H1 (cell line): ENCODE measurements at regions not wholly inside any gene's neighbourhood (a gene's known extent, or its start where the extent isn't known, plus 50 kb on each side); places are given as distances from the start of the nearest gene placed in this dataset.

Experiments
- CTCF ChIA-PET: fragments of 300-600 bp; sonication (Branson Sonifier 250); formaldehyde crosslinking; loops from one replicate; lab custom pipeline; 2021; ENCODE audit not compliant: partially characterized antibody; lab: Charles Lee
- POLR2A ChIA-PET: fragments of 300-600 bp; sonication (Branson Sonifier 250); formaldehyde crosslinking; loops from one replicate; lab custom pipeline; 2021; ENCODE audit warnings: inconsistent platforms; ENCODE audit not compliant: partially characterized antibody; lab: Charles Lee
- DNase-seq, 2 experiments: peaks; one replicate each; pipeline versions ENCODE4 v3.0.0 to v3.0.0-alpha.2; 2010 to 2022; ENCODE audit warnings: low spot score in 2 of 2, low read depth in 1 of 2, mixed read lengths in 1 of 2
- FAIRE-seq: peaks from 2 replicates; lab custom pipeline; 2011; peaks lifted over from hg19 to GRCh38; lab: Jason Lieb, UNC
- H2AFZ ChIP-seq: 2 replicates; pipeline ENCODE4 v1.8.1; 2012; ENCODE audit warnings: low read length, inconsistent platforms
- H2AK5ac ChIP-seq: 2 replicates; pipeline ENCODE4 v1.6.1; 2013; ENCODE audit warnings: low read depth, low read length
- H2BK120ac ChIP-seq: replicated peaks from 2 replicates; pipeline ENCODE3; 2013; ENCODE audit warnings: low read depth, low read length, inconsistent platforms
- H2BK12ac ChIP-seq: 2 replicates; pipeline ENCODE4 v1.6.1; 2013; ENCODE audit warnings: low read depth, low read length
- H2BK15ac ChIP-seq: 2 replicates; pipeline ENCODE4 v1.6.1; 2013; ENCODE audit warnings: low read length
- H2BK20ac ChIP-seq: 2 replicates; pipeline ENCODE4 v1.6.1; 2013; ENCODE audit warnings: low read length
- H2BK5ac ChIP-seq: 2 replicates; pipeline ENCODE4 v1.6.1; 2013; ENCODE audit warnings: low read depth, low read length
- H3K14ac ChIP-seq: 2 replicates; pipeline ENCODE4 v1.6.1; 2013; ENCODE audit warnings: inconsistent platforms; ENCODE audit not compliant: insufficient read length
- H3K18ac ChIP-seq: 2 replicates; pipeline ENCODE4 v1.6.1; 2013; ENCODE audit warnings: low read length; ENCODE audit errors: extremely low read depth
- H3K23ac ChIP-seq: 2 replicates; pipeline ENCODE4 v1.6.1; 2013; ENCODE audit warnings: inconsistent platforms; ENCODE audit not compliant: insufficient read length
- H3K23me2 ChIP-seq: 2 replicates; pipeline ENCODE4 v1.6.1; 2013; ENCODE audit warnings: low read depth, low read length
- H3K27ac ChIP-seq: 2 replicates; pipeline ENCODE4 v1.6.1; 2011; ENCODE audit warnings: low read depth, low read length, inconsistent platforms
- H3K27me3 ChIP-seq, 4 experiments: replicated peaks in 1 of 4; 1 replicate in 1 of 4; 2 replicates in 3 of 4; pipeline versions ENCODE4 v1.6.1 to v1.8.1; 2011 to 2013; ENCODE audit warnings: low read length in 3 of 4, mild to moderate bottlenecking in 3 of 4, inconsistent platforms in 2 of 4, mixed read lengths in 2 of 4, moderate library complexity in 1 of 4; ENCODE audit not compliant: control insufficient read depth in 3 of 4, insufficient read depth in 3 of 4; ENCODE audit errors: extremely low read depth in 1 of 4
- H3K36me3 ChIP-seq, 4 experiments: 2 replicates each; pipeline versions ENCODE4 v1.6.1 to v1.8.1; 2011 to 2013; ENCODE audit warnings: mild to moderate bottlenecking in 4 of 4, low read length in 3 of 4, moderate library complexity in 2 of 4, control low read depth in 1 of 4, inconsistent platforms in 1 of 4; ENCODE audit not compliant: insufficient read depth in 4 of 4, control insufficient read depth in 2 of 4
- H3K4ac ChIP-seq: replicated peaks from 2 replicates; pipeline ENCODE3; 2013; ENCODE audit warnings: low read length, low read depth, mixed read lengths, inconsistent platforms; ENCODE audit not compliant: insufficient read length
- H3K4me1 ChIP-seq, 4 experiments: replicated peaks in 1 of 4; 1 replicate in 1 of 4; 2 replicates in 3 of 4; pipeline versions ENCODE4 v1.6.1 to v1.8.1; 2011 to 2013; ENCODE audit warnings: low read length in 3 of 4, inconsistent platforms in 2 of 4, mixed read lengths in 1 of 4; ENCODE audit not compliant: insufficient read depth in 4 of 4, control insufficient read depth in 3 of 4
- H3K4me2 ChIP-seq, 2 experiments: 2 replicates each; pipeline versions ENCODE4 v1.6.1 to v1.8.1; 2011 to 2013; ENCODE audit warnings: low read depth in 2 of 2, low read length in 2 of 2, control low read depth in 1 of 2, inconsistent platforms in 1 of 2, mild to moderate bottlenecking in 1 of 2; ENCODE audit not compliant: insufficient read depth in 1 of 2
- H3K4me3 ChIP-seq, 4 experiments: fragments of 200-600, 300-600 bp in 1 of 4; sonication (generic), shearing (Covaris generic), sonication (Bioruptor Twin) in 1 of 4; 2 replicates each; pipeline versions ENCODE4 v1.5.1 to v1.8.1; 2011 to 2016; ENCODE audit warnings: low read length in 4 of 4, low read depth in 3 of 4, control low read depth in 2 of 4, inconsistent platforms in 2 of 4, mild to moderate bottlenecking in 2 of 4, mixed read lengths in 1 of 4, moderate library complexity in 1 of 4; ENCODE audit not compliant: insufficient read depth in 2 of 4; ENCODE audit errors: extremely low read depth in 1 of 4
- H3K56ac ChIP-seq: replicated peaks from 2 replicates; pipeline ENCODE3; 2013; ENCODE audit warnings: low read depth, mild to moderate bottlenecking, mixed read lengths, low read length, inconsistent platforms; ENCODE audit not compliant: insufficient read length
- H3K79me1 ChIP-seq: 2 replicates; pipeline ENCODE4 v1.6.1; 2013; ENCODE audit warnings: low read depth, low read length, control low read depth
- H3K79me2 ChIP-seq, 2 experiments: 2 replicates each; pipeline versions ENCODE4 v1.6.1 to v1.8.1; 2012 to 2013; ENCODE audit warnings: low read length in 2 of 2, mild to moderate bottlenecking in 2 of 2, inconsistent platforms in 1 of 2; ENCODE audit not compliant: insufficient read depth in 2 of 2, control insufficient read depth in 1 of 2
- H3K9ac ChIP-seq, 4 experiments: replicated peaks in 1 of 4; 1 replicate in 1 of 4; 2 replicates in 3 of 4; pipeline versions ENCODE4 v1.6.1 to v1.8.1; 2011 to 2013; ENCODE audit warnings: low read depth in 3 of 4, low read length in 3 of 4, control low read depth in 2 of 4, mild to moderate bottlenecking in 2 of 4, moderate library complexity in 2 of 4, inconsistent platforms in 1 of 4; ENCODE audit errors: extremely low read depth in 1 of 4
- H3K9me3 ChIP-seq, 2 experiments: 2 replicates each; pipeline versions ENCODE4 v1.6.1 to v1.8.1; 2012 to 2013; ENCODE audit warnings: mild to moderate bottlenecking in 2 of 2, moderate library complexity in 2 of 2, control low read depth in 1 of 2, inconsistent platforms in 1 of 2, low read depth in 1 of 2, low read length in 1 of 2, mixed read lengths in 1 of 2; ENCODE audit not compliant: insufficient read depth in 2 of 2
- H4K20me1 ChIP-seq, 2 experiments: replicated peaks in 1 of 2; 2 replicates each; pipeline versions ENCODE3 to v1.8.1; 2011 to 2013; ENCODE audit warnings: inconsistent platforms in 2 of 2, low read length in 2 of 2, mild to moderate bottlenecking in 1 of 2; ENCODE audit not compliant: insufficient read depth in 2 of 2, control insufficient read depth in 1 of 2
- H4K5ac ChIP-seq: 2 replicates; pipeline ENCODE4 v1.6.1; 2013; ENCODE audit warnings: low read length, low read depth, mixed read lengths, inconsistent platforms; ENCODE audit not compliant: insufficient read length
- H4K8ac ChIP-seq: 2 replicates; pipeline ENCODE4 v1.8.0; 2013; ENCODE audit warnings: mild to moderate bottlenecking, moderate library complexity, low read length, inconsistent platforms; ENCODE audit not compliant: insufficient read depth; ENCODE audit errors: extremely low read depth
- H4K91ac ChIP-seq: replicated peaks from 2 replicates; pipeline ENCODE3; 2013; ENCODE audit warnings: low read length, mixed read lengths, inconsistent platforms; ENCODE audit not compliant: insufficient read length
- ASH2L ChIP-seq: fragments of 200-600, 300-600 bp; sonication (generic); IDR thresholded peaks from one replicate; pipeline ENCODE4 v1.7.1; 2017; ENCODE audit warnings: low read length
- CBX5 ChIP-seq: fragments of 300-800, 300-1000 bp; sonication (generic); IDR thresholded peaks from 2 replicates; pipeline ENCODE4 v1.7.1; 2016; ENCODE audit warnings: antibody characterized with exemption, low read length, low read depth
- CHD1 ChIP-seq: IDR thresholded peaks from 2 replicates; pipeline ENCODE4 v1.6.1; 2012; ENCODE audit warnings: low read depth, low read length, improper control_type of control experiment
- EZH2 ChIP-seq: fragments of 200-600 bp; sonication (generic); IDR thresholded peaks from 2 replicates; pipeline ENCODE4 v1.7.1; 2012; ENCODE audit warnings: low read depth, mild to moderate bottlenecking, moderate library complexity, low read length, inconsistent platforms; ENCODE audit not compliant: severe bottlenecking
- KDM4A ChIP-seq: IDR thresholded peaks from one replicate; pipeline ENCODE4 v1.7.1; 2012; ENCODE audit warnings: low read depth, mild to moderate bottlenecking, moderate library complexity, low read length, inconsistent platforms; ENCODE audit not compliant: severe bottlenecking
- RFX5 ChIP-seq: IDR thresholded peaks from 2 replicates; pipeline ENCODE4 v1.6.1; 2011; ENCODE audit warnings: low read depth, low read length, improper control_type of control experiment, borderline replicate concordance
- RXRA ChIP-seq: IDR thresholded peaks from 2 replicates; pipeline ENCODE4 v1.6.1; 2011; ENCODE audit warnings: low read depth, mild to moderate bottlenecking, low read length, moderate library complexity; ENCODE audit not compliant: insufficient read depth
- SRF ChIP-seq: IDR thresholded peaks from 2 replicates; pipeline ENCODE4 v1.6.1; 2011; ENCODE audit warnings: mild to moderate bottlenecking, low read depth, low read length, moderate library complexity
- ZNF274 ChIP-seq: IDR thresholded peaks from 2 replicates; pipeline ENCODE4 v1.7.0; 2012; ENCODE audit warnings: low read length, borderline replicate concordance; ENCODE audit errors: extremely low read depth
- WGBS, 2 experiments: shearing (Covaris generic) in 1 of 2; methylation state at CpG; one replicate each; pipeline versions ENCODE4 v1.1.6 to v1.1.7; 2013 to 2015; ENCODE audit warnings: low lambda C conversion rate in 2 of 2, mixed read lengths in 2 of 2, inconsistent platforms in 1 of 2, low coverage in 1 of 2, missing lambda C conversion rate in 1 of 2; ENCODE audit not compliant: insufficient replicate concordance in 2 of 2, insufficient coverage in 1 of 2, insufficient read length in 1 of 2; ENCODE audit errors: extremely low coverage in 1 of 2, missing lambda C conversion rate in 1 of 2; 5-methylcytosine and 5-hydroxymethylcytosine counted together
- TF ChIP-seq, protein P1 (sequence below): IDR thresholded peaks from 2 replicates; pipeline ENCODE4 v1.6.1; 2011; ENCODE audit warnings: low read depth, mild to moderate bottlenecking, low read length; ENCODE audit not compliant: insufficient read depth

DNA sequence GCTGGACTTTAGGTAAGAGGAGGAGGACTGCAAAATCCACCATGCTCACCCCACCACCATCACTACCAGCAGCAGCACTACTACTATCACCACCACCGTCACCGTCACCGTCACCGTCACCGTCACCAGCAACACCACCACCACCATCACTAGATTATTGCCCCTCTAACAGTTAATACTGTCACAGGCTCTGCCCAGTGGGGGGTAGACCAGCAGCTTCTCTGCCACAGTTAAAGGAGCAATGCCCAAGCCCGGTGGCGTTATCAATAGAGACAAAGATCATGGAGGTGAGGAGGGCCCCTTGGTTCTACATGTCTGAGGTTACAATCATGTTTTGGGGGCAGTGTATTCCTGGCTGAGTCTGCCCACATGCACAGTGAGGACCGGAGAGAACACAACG lies 184.4 kb upstream of the DYNLRB2 start:
- no peak overlapping the region for H3K9ac ChIP-seq
- CTCF ChIA-PET = interaction anchor here (0.9 kb wide), 1 partner anchor 46 kb away, joined by 3 read pairs; no protein-coding TSS in a partner anchor
- DNase-seq (no peak), FAIRE-seq (no peak)
- H3K4me2 ChIP-seq = no peak overlapping the region
- no peak overlapping the region for H3K4me3 ChIP-seq
- no peaks in the 10 kb centered on the region for H3K36me3 ChIP-seq
- no peak for TF ChIP-seq RFX5
- TF ChIP-seq CBX5 = no peak
- no peak for TF ChIP-seq EZH2
- no peak for TF ChIP-seq SRF
- no peak for TF ChIP-seq KDM4A
- no peak for TF ChIP-seq ASH2L
- TF ChIP-seq, protein P1, sequence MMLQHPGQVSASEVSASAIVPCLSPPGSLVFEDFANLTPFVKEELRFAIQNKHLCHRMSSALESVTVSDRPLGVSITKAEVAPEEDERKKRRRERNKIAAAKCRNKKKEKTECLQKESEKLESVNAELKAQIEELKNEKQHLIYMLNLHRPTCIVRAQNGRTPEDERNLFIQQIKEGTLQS = no peak
- no peak for TF ChIP-seq RXRA
- no peak for TF ChIP-seq ZNF274
- TF ChIP-seq CHD1 = no peak
- H2BK12ac ChIP-seq = no peak overlapping the region
- H3K56ac ChIP-seq = no peak overlapping the region
- no peaks in the 10 kb centered on the region; the same call in 1 of the 2 replicates for H3K23me2 ChIP-seq
- no peak overlapping the region for H3K4ac ChIP-seq
- no peaks in the 10 kb centered on the region for H4K20me1 ChIP-seq
- no peaks in the 10 kb centered on the region for H3K79me2 ChIP-seq
- WGBS, 2 experiments = 92% methylated on average over 9 of the region's 9 CpGs; no CpG with 5 or more reads in 1 of the 2 experiments
- POLR2A ChIA-PET = no interaction called here
- H3K9me3 ChIP-seq = no peaks in the 10 kb centered on the region
- H3K27ac ChIP-seq = no peak overlapping the region
- no peak overlapping the region for H3K23ac ChIP-seq
- H3K14ac ChIP-seq = no peak overlapping the region
- H3K79me1 ChIP-seq = no peaks in the 10 kb centered on the region
- no peak overlapping the region for H4K5ac ChIP-seq
- H4K91ac ChIP-seq = no peak overlapping the region
- H2BK20ac ChIP-seq = no peak overlapping the region
- no peaks in the 10 kb centered on the region for H3K4me1 ChIP-seq
- H2AFZ ChIP-seq = no peak overlapping the region
- no peak overlapping the region for H2BK15ac ChIP-seq
- no peak overlapping the region for H2BK5ac ChIP-seq
- no peak overlapping the region for H2BK120ac ChIP-seq
- H4K8ac ChIP-seq = no peak overlapping the region
- H3K27me3 ChIP-seq = no peaks in the 10 kb centered on the region
- no peak overlapping the region for H3K18ac ChIP-seq
- no peak overlapping the region for H2AK5ac ChIP-seq
